ENCODE measurements at regions not wholly inside any gene's neighbourhood (a gene's known extent, or its start where the extent isn't known, plus 50 kb on each side); places are given as distances from the start of the nearest gene placed in this dataset.

- Histone ChIP-seq H3K4me1 (ENCODE audit: insufficient read depth, low read length, poor library complexity, severe bottlenecking) (no peaks in the 10 kb centered on the region), H4K20me1 (ENCODE audit: insufficient read depth, low read length) (no peaks in the 10 kb centered on the region), H3K79me2 (ENCODE audit: insufficient read depth, low read depth, low read length) (no peaks in the 10 kb centered on the region), H3K9me3 (ENCODE audit: low read length) (no peaks in the 10 kb centered on the region), H3K36me3 (ENCODE audit: insufficient read depth, low read length) (no peaks in the 10 kb centered on the region), H2AFZ (ENCODE audit: low read length) (no peak overlapping the region), H3K4me2 (ENCODE audit: low read length) (no peak overlapping the region), H3K9me2 (ENCODE audit: insufficient read depth, low read length) (no peaks in the 10 kb centered on the region), H3K4me3 (ENCODE audit: low read depth, low read length, poor library complexity, severe bottlenecking) (no peak overlapping the region), H3K27ac (ENCODE audit: low read depth, low read length, poor library complexity, severe bottlenecking) (no peak overlapping the region)
- intact Hi-C loops (cut with micrococcal nuclease; ENCODE audit: unreplicated experiment), result no loop called here
- ChIA-PET CTCF (ENCODE audit: unreplicated experiment) (no interaction called here), POLR2A (no interaction called here)
- no peak for TF ChIP-seq EZH2phosphoT487 (IDR thresholded peaks at IDR 0.05; ENCODE audit: borderline replicate concordance, low read depth, low read length)
- TF ChIP-seq, protein P1, sequence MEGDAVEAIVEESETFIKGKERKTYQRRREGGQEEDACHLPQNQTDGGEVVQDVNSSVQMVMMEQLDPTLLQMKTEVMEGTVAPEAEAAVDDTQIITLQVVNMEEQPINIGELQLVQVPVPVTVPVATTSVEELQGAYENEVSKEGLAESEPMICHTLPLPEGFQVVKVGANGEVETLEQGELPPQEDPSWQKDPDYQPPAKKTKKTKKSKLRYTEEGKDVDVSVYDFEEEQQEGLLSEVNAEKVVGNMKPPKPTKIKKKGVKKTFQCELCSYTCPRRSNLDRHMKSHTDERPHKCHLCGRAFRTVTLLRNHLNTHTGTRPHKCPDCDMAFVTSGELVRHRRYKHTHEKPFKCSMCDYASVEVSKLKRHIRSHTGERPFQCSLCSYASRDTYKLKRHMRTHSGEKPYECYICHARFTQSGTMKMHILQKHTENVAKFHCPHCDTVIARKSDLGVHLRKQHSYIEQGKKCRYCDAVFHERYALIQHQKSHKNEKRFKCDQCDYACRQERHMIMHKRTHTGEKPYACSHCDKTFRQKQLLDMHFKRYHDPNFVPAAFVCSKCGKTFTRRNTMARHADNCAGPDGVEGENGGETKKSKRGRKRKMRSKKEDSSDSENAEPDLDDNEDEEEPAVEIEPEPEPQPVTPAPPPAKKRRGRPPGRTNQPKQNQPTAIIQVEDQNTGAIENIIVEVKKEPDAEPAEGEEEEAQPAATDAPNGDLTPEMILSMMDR (conservative IDR thresholded peaks at IDR 0.05; ENCODE audit: low read length), result peak; percentile 90
- no TSS peak for BruUV-seq (replicated peaks)
- DNase-seq (ENCODE audit: low spot score), result peak; percentile 8
Observed at GRCh38 chr3:76570436-76571057, 469.4 kb upstream of the ROBO2 start.

DNA sequence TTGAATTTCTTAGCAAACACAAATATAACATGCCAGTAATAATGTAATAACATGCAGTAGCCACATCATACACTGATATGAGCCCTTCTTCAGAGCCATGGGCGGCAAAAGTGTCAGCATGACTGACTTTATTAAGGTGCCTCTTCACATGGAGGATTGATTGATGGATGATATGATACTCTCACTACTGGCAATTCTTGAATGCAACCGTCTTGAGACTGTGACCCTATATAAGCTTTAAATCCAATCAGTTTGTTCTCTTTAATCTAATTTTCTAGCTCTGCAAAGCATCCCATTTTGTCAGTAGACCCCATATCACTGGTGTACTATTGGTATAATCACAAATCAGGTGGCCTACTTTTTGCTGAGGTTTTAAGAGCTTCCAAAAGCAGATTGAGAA is 463.7 kb upstream of the ROBO2 start:
- Histone ChIP-seq H3K36me3 (ENCODE audit: insufficient read depth, low read length) (no peaks in the 10 kb centered on the region), H4K20me1 (ENCODE audit: insufficient read depth, low read length) (no peaks in the 10 kb centered on the region), H3K4me1 (ENCODE audit: insufficient read depth, low read length, poor library complexity, severe bottlenecking) (no peaks in the 10 kb centered on the region), H3K79me2 (ENCODE audit: insufficient read depth, low read depth, low read length) (no peaks in the 10 kb centered on the region), H2AFZ (ENCODE audit: low read length) (no peak overlapping the region), H3K4me3 (ENCODE audit: low read depth, low read length, poor library complexity, severe bottlenecking) (no peak overlapping the region), H3K9me3 (ENCODE audit: low read length) (no peaks in the 10 kb centered on the region), H3K4me2 (ENCODE audit: low read length) (no peak overlapping the region), H3K27ac (ENCODE audit: low read depth, low read length, poor library complexity, severe bottlenecking) (no peak overlapping the region), H3K9me2 (ENCODE audit: insufficient read depth, low read length) (no peaks in the 10 kb centered on the region)
- ChIA-PET CTCF (ENCODE audit: unreplicated experiment) (no interaction called here), POLR2A (no interaction called here)
- intact Hi-C loops (cut with micrococcal nuclease; ENCODE audit: unreplicated experiment), result no loop called here
- TF ChIP-seq, protein P1 (conservative IDR thresholded peaks at IDR 0.05; ENCODE audit: low read length), result no peak
- no peak for TF ChIP-seq EZH2phosphoT487 (IDR thresholded peaks at IDR 0.05; ENCODE audit: borderline replicate concordance, low read depth, low read length)
- no peak for DNase-seq (ENCODE audit: low spot score)
- BruUV-seq (replicated peaks), result no TSS peak

- no peak for TF ChIP-seq EZH2phosphoT487 (IDR thresholded peaks at IDR 0.05; ENCODE audit: borderline replicate concordance, low read depth, low read length)
- TF ChIP-seq, protein P1 (conservative IDR thresholded peaks at IDR 0.05; ENCODE audit: low read length), result no peak
- no peaks in the 10 kb centered on the region for H3K36me3 ChIP-seq (ENCODE audit: insufficient read depth, low read length)
- ChIA-PET CTCF (ENCODE audit: unreplicated experiment) (no interaction called here), POLR2A (no interaction called here)
- no peaks in the 10 kb centered on the region for H3K9me3 ChIP-seq (ENCODE audit: low read length)
- no peak overlapping the region for H3K27ac ChIP-seq (ENCODE audit: low read depth, low read length, poor library complexity, severe bottlenecking)
- intact Hi-C loops (cut with micrococcal nuclease; ENCODE audit: unreplicated experiment), result no loop called here
- no peak overlapping the region for H2AFZ ChIP-seq (ENCODE audit: low read length)
- DNase-seq (ENCODE audit: low spot score), result no peak
- H3K9me2 ChIP-seq (ENCODE audit: insufficient read depth, low read length), result no peaks in the 10 kb centered on the region
- H3K4me1 ChIP-seq (ENCODE audit: insufficient read depth, low read length, poor library complexity, severe bottlenecking), result no peaks in the 10 kb centered on the region
- H3K4me2 ChIP-seq (ENCODE audit: low read length), result no peak overlapping the region
- H4K20me1 ChIP-seq (ENCODE audit: insufficient read depth, low read length), result no peaks in the 10 kb centered on the region
- no TSS peak for BruUV-seq (replicated peaks)
- no peaks in the 10 kb centered on the region for H3K79me2 ChIP-seq (ENCODE audit: insufficient read depth, low read depth, low read length)
- no peak overlapping the region for H3K4me3 ChIP-seq (ENCODE audit: low read depth, low read length, poor library complexity, severe bottlenecking)
Observed at GRCh38 chr3:76582098-76582497, 457.8 kb upstream of the ROBO2 start.
